Muscle of leg (tissue), 3 donors: ENCODE measurements at regions not wholly inside any gene's neighbourhood (a gene's known extent, or its start where the extent isn't known, plus 50 kb on each side); places are given as distances from the start of the nearest gene placed in this dataset.

Experiments
- DNase-seq: peaks from one replicate; pipeline ENCODE4 v3.0.0; 2013
- H3K27ac ChIP-seq: one replicate; pipeline ENCODE4 v1.5.1; 2013; ENCODE audit warnings: mild to moderate bottlenecking, low read length, control low read depth
- H3K27me3 ChIP-seq: one replicate; pipeline ENCODE4 v1.6.1; 2013; ENCODE audit warnings: low read length; ENCODE audit not compliant: control insufficient read depth, insufficient read depth
- H3K36me3 ChIP-seq: one replicate; pipeline ENCODE4 v1.6.1; 2013; ENCODE audit warnings: low read length; ENCODE audit not compliant: control insufficient read depth, insufficient read depth
- H3K4me1 ChIP-seq: one replicate; pipeline ENCODE4 v1.6.1; 2013; ENCODE audit warnings: low read length; ENCODE audit not compliant: control insufficient read depth, insufficient read depth
- H3K4me3 ChIP-seq: one replicate; pipeline ENCODE4 v1.5.1; 2013; ENCODE audit warnings: low read length, control low read depth
- H3K9me3 ChIP-seq: replicated peaks from 2 replicates; pipeline ENCODE4 v1.6.1; 2013; ENCODE audit warnings: low read depth, low read length; ENCODE audit not compliant: control insufficient read depth
- WGBS: methylation state at CpG from one replicate; pipeline ENCODE4 v1.1.5; 2013; ENCODE audit warnings: missing lambda C conversion rate; ENCODE audit not compliant: insufficient coverage; 5-methylcytosine and 5-hydroxymethylcytosine counted together

- WGBS, result 70% methylated on average over 4 of the region's 7 CpGs
- Histone ChIP-seq H3K36me3 (no peaks in the 10 kb centered on the region), H3K9me3 (no peaks in the 10 kb centered on the region), H3K4me3 (no peak overlapping the region), H3K27ac (no peak overlapping the region), H3K4me1 (no peaks in the 10 kb centered on the region), H3K27me3 (no peaks in the 10 kb centered on the region)
- no peak for DNase-seq
Observed at GRCh38 chr2:6739547-6739946, 126.2 kb downstream of the CMPK2 start.

GRCh38 chr2:6741229-6741628 is 124.5 kb downstream of the CMPK2 start:
- no CpG with 5 or more reads among the region's 1 CpG for WGBS
- Histone ChIP-seq H3K9me3 (no peaks in the 10 kb centered on the region), H3K36me3 (no peaks in the 10 kb centered on the region), H3K4me1 (no peaks in the 10 kb centered on the region), H3K4me3 (no peak overlapping the region), H3K27ac (no peak overlapping the region), H3K27me3 (no peaks in the 10 kb centered on the region)
- no peak for DNase-seq

- Histone ChIP-seq H3K4me3 (no peak overlapping the region), H3K27me3 (no peaks in the 10 kb centered on the region), H3K4me1 (no peaks in the 10 kb centered on the region), H3K9me3 (no peaks in the 10 kb centered on the region), H3K27ac (no peak overlapping the region), H3K36me3 (no peaks in the 10 kb centered on the region)
- DNase-seq, result no peak
- 40% methylated on average over 1 of the region's 4 CpGs for WGBS
Observed at GRCh38 chr2:6744038-6744437, 121.7 kb downstream of the CMPK2 start.

- Histone ChIP-seq H3K27me3 (no peaks in the 10 kb centered on the region), H3K36me3 (no peaks in the 10 kb centered on the region), H3K27ac (no peak overlapping the region), H3K9me3 (no peaks in the 10 kb centered on the region), H3K4me1 (peaks cover 5% of the 10 kb centered on the region), H3K4me3 (no peak overlapping the region)
- no peak for DNase-seq
- WGBS, result no CpG with 5 or more reads among the region's 1 CpG
Observed at GRCh38 chr2:6747433-6747832, 118.3 kb downstream of the CMPK2 start.

GRCh38 chr2:6748406-6749067 is 117.2 kb downstream of the CMPK2 start:
- Histone ChIP-seq H3K27ac (no peak overlapping the region), H3K36me3 (no peaks in the 10 kb centered on the region), H3K9me3 (no peaks in the 10 kb centered on the region), H3K4me1 (peaks cover 5% of the 10 kb centered on the region), H3K27me3 (no peaks in the 10 kb centered on the region), H3K4me3 (no peak overlapping the region)
- peak; percentile 16 for DNase-seq
- 15% methylated on average over 2 of the region's 8 CpGs for whole genome bisulfite sequencing

- WGBS, result 52% methylated on average over 2 of the region's 2 CpGs
- peaks cover 5% of the 10 kb centered on the region for H3K4me1 ChIP-seq
- H3K9me3 ChIP-seq, result no peaks in the 10 kb centered on the region
- no peak overlapping the region for H3K27ac ChIP-seq
- no peaks in the 10 kb centered on the region for H3K27me3 ChIP-seq
- no peak overlapping the region for H3K4me3 ChIP-seq
- DNase-seq, result no peak
- no peaks in the 10 kb centered on the region for H3K36me3 ChIP-seq
Observed at GRCh38 chr2:6749962-6750361, 115.7 kb downstream of the CMPK2 start.

- no peaks in the 10 kb centered on the region for H3K9me3 ChIP-seq
Observed at GRCh38 chr2:6750411-6751158, 115.1 kb downstream of the CMPK2 start.

GRCh38 chr2:6754419-6754818 is 111.3 kb downstream of the CMPK2 start:
- no peak for DNase-seq
- 17% methylated on average over 1 of the region's 9 CpGs for WGBS
- no peak overlapping the region for H3K27ac ChIP-seq
- H3K27me3 ChIP-seq, result no peaks in the 10 kb centered on the region
- H3K36me3 ChIP-seq, result no peaks in the 10 kb centered on the region
- H3K4me3 ChIP-seq, result no peak overlapping the region
- no peaks in the 10 kb centered on the region for H3K9me3 ChIP-seq
- peaks cover 5% of the 10 kb centered on the region for H3K4me1 ChIP-seq

More at GRCh38 chr2:6750411-6751158, 115.1 kb downstream of the CMPK2 start:
- no peak overlapping the region for H3K27ac ChIP-seq
- peaks cover 5% of the 10 kb centered on the region for H3K4me1 ChIP-seq
- peak; percentile 20 for DNase-seq
- no peaks in the 10 kb centered on the region for H3K27me3 ChIP-seq
- 24% methylated on average over 5 of the region's 8 CpGs for WGBS
- H3K4me3 ChIP-seq, result no peak overlapping the region
- no peaks in the 10 kb centered on the region for H3K36me3 ChIP-seq

- no peak overlapping the region for H3K27ac ChIP-seq
- H3K9me3 ChIP-seq, result no peaks in the 10 kb centered on the region
- no peak for DNase-seq
- peaks cover 2% of the 10 kb centered on the region for H3K4me1 ChIP-seq
- no peak overlapping the region for H3K4me3 ChIP-seq
- H3K36me3 ChIP-seq, result no peaks in the 10 kb centered on the region
- WGBS, result 100% methylated on average over 1 of the region's 6 CpGs
- H3K27me3 ChIP-seq, result no peaks in the 10 kb centered on the region
Observed at GRCh38 chr2:6755456-6755855, 110.3 kb downstream of the CMPK2 start.

- H3K4me3 ChIP-seq, result no peak overlapping the region
- no peak for DNase-seq
- H3K4me1 ChIP-seq, result no peaks in the 10 kb centered on the region
- no peaks in the 10 kb centered on the region for H3K27me3 ChIP-seq
- no peaks in the 10 kb centered on the region for H3K36me3 ChIP-seq
- H3K9me3 ChIP-seq, result no peaks in the 10 kb centered on the region
- WGBS, result 87% methylated on average over 10 of the region's 10 CpGs
- H3K27ac ChIP-seq, result no peak overlapping the region
Observed at GRCh38 chr2:6757215-6757614, 108.5 kb downstream of the CMPK2 start.
